Brain pericyte (primary cell): ENCODE measurements at regions not wholly inside any gene's neighbourhood (a gene's known extent, or its start where the extent isn't known, plus 50 kb on each side); places are given as distances from the start of the nearest gene placed in this dataset.
"Not testable (repeated sequence)": the region's sequence is repeated elsewhere in the genome, so short reads cannot be mapped to it uniquely, and the experiment has no call there.

Experiments
- DNase-seq: peaks from one replicate; pipeline ENCODE4 v3.0.0-alpha.2; 2012; ENCODE audit warnings: low read depth, low spot score

- no peak for DNase-seq
Observed at GRCh38 chr12:74349925-74350324, 187.7 kb upstream of the ATXN7L3B start.

DNA sequence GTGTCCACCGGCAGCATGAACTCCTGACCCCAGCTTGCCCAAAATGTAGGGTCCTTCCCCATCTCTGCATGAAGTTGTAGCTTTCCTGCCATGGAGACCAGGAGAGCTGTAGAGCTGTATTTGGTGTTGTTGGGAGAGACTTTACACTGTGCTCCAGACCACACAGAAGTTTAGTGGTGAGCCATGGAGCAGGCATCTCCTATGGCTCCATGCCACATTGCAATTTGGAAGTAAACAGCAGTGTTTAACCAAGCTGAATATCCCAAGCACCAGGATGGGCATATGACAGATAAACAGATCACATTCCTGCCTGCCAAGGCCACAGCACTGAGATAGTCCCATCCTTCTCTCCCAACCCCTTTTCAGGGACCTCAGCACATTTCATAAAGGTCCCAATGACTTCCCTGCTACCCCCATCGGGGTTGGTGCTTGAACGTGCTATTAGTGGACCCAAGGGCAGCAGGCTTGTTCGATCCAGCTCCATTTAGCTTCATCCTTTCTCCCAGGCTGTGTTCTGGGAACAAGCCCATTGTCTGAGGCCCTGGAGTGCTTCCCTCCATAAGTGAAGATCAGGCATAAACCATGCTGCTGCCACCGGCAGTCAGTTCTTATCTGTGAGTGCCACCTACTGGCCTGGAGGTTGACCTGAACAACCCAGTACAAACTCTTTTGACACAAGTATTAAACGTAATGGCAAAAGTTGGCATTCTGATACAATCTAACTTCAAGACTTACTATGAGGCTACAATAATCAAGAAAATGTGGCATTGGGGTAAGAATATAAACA is 172.3 kb upstream of the ATXN7L3B start:
- DNase-seq, result no peak

GRCh38 chr12:74370608-74371216 is 166.9 kb upstream of the ATXN7L3B start:
- no peak for DNase-seq

GRCh38 chr12:74379114-74379513 is 158.5 kb upstream of the ATXN7L3B start:
- no peak for DNase-seq

GRCh38 chr12:74381958-74382357 is 155.7 kb upstream of the ATXN7L3B start:
- no peak for DNase-seq

DNA sequence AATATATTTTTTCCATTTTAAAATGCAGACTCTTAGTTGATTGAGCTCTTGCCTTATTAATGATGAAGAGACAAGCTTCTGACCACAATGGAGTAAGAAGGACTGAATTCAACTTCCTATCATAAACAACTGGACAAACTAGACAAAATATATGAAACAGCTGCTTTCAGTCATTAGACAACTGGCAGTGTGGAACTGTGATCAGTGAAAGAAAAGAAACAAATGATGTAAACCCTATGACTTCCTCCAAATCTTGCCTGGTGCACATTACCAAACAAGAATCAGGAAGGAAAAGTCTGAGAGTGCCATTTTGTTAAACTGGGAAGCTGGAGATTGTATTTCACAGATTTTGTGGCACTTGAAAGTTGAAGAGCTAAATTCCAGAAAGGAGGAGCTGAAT is 154.7 kb upstream of the ATXN7L3B start:
- DNase-seq, result no peak

DNA sequence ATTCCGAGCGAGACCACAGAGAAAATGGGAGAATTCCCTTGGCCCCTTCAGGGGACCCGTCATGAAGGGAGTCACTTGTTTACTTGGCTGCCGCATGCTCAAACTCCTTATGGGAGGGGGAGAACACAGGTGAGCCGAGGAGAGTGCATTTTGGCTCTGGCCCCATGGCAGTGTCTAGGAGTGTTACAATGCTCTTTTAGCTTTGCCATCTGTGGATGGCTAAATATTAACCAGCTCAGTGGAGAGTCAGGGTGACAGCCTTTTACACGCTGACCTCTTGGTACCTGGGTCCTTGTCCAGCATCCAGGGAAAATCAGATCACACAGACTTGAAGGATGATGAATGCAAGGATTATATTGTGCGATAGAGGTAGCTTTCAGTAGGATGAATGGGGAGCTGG is 146.4 kb upstream of the ATXN7L3B start:
- DNase-seq, result no peak

- no peak for DNase-seq
Observed at GRCh38 chr12:74393272-74393671, 144.4 kb upstream of the ATXN7L3B start.

DNA sequence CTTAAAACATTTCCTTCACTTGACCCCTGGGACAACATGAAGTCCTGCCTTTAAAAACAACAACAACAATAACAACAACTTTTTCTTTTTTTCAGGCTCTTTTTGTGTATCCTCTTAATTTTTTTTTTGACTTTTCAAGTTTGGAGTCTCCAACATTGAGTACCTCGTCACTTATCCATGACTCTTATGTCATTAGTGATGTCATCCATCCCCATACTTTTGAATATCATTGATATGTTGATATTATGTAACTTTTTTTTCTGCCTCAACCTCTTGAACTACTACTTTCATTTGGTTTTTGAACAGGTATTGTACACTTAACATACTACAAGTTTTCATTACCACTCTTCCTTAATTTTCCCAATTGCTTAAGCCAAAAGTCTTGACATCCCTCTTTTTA is 143.0 kb upstream of the ATXN7L3B start:
- DNase-seq, result no peak

GRCh38 chr12:74401035-74401434 is 136.6 kb upstream of the ATXN7L3B start:
- no peak for DNase-seq

DNA sequence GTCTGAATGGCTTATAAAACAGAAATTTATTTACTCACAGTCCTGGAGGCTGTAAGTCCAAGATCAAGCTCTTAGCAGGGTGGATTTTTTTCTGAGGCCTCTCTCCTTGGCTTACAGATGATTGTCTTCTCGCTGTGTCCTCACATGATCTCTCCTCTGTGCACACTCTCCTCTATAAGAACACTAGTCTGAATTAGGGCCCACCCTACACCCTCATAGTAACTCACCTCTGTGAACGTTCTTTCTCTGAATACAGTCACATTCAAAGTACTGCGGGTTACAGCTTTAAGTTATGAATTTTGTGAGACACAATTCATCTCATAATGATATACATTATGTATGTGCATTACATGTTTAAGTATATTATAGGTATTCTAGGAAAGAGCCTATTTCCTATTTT is 135.7 kb upstream of the ATXN7L3B start:
- DNase-seq, result no peak

DNA sequence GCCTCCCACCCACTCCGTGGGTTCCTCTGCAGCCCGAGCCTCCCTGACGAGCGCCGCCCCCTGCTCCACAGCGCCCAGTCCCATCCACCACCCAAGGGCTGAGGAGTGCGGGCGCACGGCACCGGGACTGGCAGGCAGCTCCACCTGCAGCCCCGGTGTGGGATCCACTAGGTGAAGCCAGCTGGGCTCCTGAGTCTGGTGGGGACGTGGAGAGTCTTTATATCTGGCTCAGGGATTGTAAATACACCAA is 134.5 kb upstream of the ATXN7L3B start:
- DNase-seq, result not testable (repeated sequence)

- DNase-seq, result no peak
Observed at GRCh38 chr12:74408601-74409166, 129.0 kb upstream of the ATXN7L3B start.

- no peak for DNase-seq
Observed at GRCh38 chr12:74412606-74413230, 124.9 kb upstream of the ATXN7L3B start.

- DNase-seq, result no peak
Observed at GRCh38 chr12:74415633-74416032, 122.0 kb upstream of the ATXN7L3B start.

- DNase-seq, result no peak
Observed at GRCh38 chr12:74418573-74418972, 119.1 kb upstream of the ATXN7L3B start.

GRCh38 chr12:74424778-74425177 is 112.9 kb upstream of the ATXN7L3B start:
- DNase-seq, result no peak

GRCh38 chr12:74426091-74426490 is 111.5 kb upstream of the ATXN7L3B start:
- no peak for DNase-seq

DNA sequence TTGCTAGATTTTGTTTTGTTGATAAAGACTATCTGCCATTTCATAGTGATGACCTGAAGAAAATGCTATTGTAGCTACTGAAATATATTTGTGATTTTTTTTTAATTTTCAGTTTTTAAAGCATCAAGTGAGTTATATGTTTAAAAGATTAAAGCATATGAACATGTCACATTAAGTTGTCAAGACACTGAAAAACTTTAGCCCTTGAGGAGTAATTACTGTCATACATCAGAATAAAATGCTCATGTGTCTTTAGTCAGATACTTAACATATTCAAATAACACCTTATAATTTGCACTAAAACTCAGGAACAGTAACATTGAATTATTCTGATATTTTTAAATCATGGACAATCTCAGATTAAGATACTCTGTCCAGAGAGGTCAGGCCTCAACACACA is 108.1 kb upstream of the ATXN7L3B start:
- DNase-seq, result no peak

DNA sequence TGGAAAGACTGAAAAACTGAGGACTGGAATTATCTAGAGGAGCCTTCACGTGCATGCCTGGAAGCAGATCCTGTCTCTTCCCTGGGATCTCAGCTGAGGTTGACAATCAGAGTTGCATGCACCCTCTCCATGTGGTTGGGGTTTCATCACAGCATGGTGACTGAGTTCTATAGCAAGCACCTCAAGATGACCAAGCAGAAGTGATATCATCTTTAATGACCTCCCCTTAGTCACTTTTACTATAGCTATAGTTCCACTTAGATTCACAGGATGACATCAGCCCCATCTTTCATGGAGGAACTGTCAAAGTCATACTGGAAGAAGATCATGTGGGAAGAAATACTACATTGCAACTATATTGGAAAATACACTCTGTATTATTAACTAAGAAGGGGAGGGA is 105.8 kb upstream of the ATXN7L3B start:
- DNase-seq, result no peak

- DNase-seq, result no peak
Observed at GRCh38 chr12:74440469-74440868, 97.2 kb upstream of the ATXN7L3B start.

- no peak for DNase-seq
Observed at GRCh38 chr12:74441872-74442271, 95.8 kb upstream of the ATXN7L3B start.

- DNase-seq, result no peak
Observed at GRCh38 chr12:74446466-74446865, 91.2 kb upstream of the ATXN7L3B start.
